Colonic mucosa (tissue), 4 donors: ENCODE measurements at regions not wholly inside any gene's neighbourhood (a gene's known extent, or its start where the extent isn't known, plus 50 kb on each side); places are given as distances from the start of the nearest gene placed in this dataset.

Source experiments
- DNase-seq: peaks from one replicate; pipeline ENCODE4 v3.0.0-alpha.2; 2020
- H3K27ac ChIP-seq: fragments of 200-600 bp; one replicate; pipeline ENCODE4 v1.8.0; 2021
- H3K27me3 ChIP-seq: fragments of 200-600 bp; one replicate; pipeline ENCODE4 v1.8.0; 2021
- H3K36me3 ChIP-seq: fragments of 200-600 bp; one replicate; pipeline ENCODE4 v1.8.0; 2021
- H3K4me1 ChIP-seq: fragments of 200-600 bp; one replicate; pipeline ENCODE4 v1.8.0; 2021; ENCODE audit warnings: mild to moderate bottlenecking
- H3K4me3 ChIP-seq: fragments of 200-600 bp; one replicate; pipeline ENCODE4 v1.8.0; 2021
- H3K9ac ChIP-seq, 2 donors: one replicate each; pipeline ENCODE4 v1.7.0; 2013; ENCODE audit warnings: control low read depth in 2 of 2, low read depth in 2 of 2, low read length in 2 of 2
- H3K9me3 ChIP-seq: fragments of 200-600 bp; one replicate; pipeline ENCODE4 v1.8.0; 2021
- intact Hi-C: fragments of 100-400 bp; cut with DNase I; formaldehyde crosslinking; loops from one replicate; pipeline ENCODE4 v1.14.1; 2022
- TF ChIP-seq, protein P1 (sequence below): fragments of 200-600 bp; IDR thresholded peaks from one replicate; pipeline ENCODE4 v1.8.0; 2022; ENCODE audit warnings: antibody characterized with exemption, mild to moderate bottlenecking
- donor health status: healthy.
- donor health status: DM: no; HTN: no; CAD: no.
- donor health status: DM: no; HTN: no; CAD: no.

DNA sequence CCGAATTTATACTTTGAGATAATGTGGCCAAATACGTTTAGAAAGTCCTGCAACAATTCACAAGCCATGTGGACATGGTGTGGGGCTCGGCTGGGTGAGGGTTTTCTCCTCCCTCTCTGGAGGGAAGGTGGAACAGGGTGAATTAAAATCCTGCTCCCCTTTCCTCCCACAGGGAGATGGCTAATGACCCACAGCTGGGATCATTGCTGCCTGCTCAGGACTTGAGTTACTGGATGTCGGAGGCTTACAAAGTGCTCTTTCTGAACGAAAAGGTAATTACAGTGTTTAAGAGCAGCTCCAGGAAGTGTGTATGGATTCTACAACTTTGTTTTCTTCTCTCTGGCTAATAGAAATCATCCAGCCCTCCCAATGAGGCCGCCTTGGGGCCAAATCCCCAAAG lies 97.9 kb upstream of the ALKAL2 start:
- TF ChIP-seq, protein P1, sequence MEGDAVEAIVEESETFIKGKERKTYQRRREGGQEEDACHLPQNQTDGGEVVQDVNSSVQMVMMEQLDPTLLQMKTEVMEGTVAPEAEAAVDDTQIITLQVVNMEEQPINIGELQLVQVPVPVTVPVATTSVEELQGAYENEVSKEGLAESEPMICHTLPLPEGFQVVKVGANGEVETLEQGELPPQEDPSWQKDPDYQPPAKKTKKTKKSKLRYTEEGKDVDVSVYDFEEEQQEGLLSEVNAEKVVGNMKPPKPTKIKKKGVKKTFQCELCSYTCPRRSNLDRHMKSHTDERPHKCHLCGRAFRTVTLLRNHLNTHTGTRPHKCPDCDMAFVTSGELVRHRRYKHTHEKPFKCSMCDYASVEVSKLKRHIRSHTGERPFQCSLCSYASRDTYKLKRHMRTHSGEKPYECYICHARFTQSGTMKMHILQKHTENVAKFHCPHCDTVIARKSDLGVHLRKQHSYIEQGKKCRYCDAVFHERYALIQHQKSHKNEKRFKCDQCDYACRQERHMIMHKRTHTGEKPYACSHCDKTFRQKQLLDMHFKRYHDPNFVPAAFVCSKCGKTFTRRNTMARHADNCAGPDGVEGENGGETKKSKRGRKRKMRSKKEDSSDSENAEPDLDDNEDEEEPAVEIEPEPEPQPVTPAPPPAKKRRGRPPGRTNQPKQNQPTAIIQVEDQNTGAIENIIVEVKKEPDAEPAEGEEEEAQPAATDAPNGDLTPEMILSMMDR, result no peak
- Histone ChIP-seq H3K4me3 (no peak overlapping the region), H3K4me1 (no peaks in the 10 kb centered on the region), H3K9ac (no peak overlapping the region), H3K27ac (no peak overlapping the region), H3K36me3 (no peaks in the 10 kb centered on the region), H3K27me3 (no peaks in the 10 kb centered on the region), H3K9me3 (no peaks in the 10 kb centered on the region)
- intact Hi-C loops, result no loop called here
- no peak for DNase-seq

DNA sequence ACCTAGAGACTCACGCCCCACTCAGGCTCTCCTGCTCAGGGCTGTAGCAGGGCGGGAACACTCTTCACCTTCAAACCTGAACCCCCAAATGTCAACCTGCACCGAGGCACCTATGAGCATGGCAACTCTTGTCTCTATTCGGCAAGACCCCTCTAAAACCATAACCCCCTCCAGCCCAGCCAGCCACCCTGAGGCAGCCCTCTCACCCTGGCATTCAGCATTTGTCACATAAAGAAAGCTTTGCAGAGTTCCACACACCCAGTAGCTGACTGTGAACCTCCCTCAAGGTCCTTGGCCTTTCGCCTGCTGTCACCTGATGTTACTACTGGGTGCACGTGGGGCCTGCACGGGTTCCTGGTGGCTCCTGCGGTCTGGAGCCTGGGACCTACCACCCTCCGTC lies 97.2 kb upstream of the ALKAL2 start:
- TF ChIP-seq, protein P1, result no peak
- no peaks in the 10 kb centered on the region for H3K9me3 ChIP-seq
- H3K36me3 ChIP-seq, result no peaks in the 10 kb centered on the region
- intact Hi-C loops, result no loop called here
- no peak overlapping the region for H3K27ac ChIP-seq
- H3K9ac ChIP-seq, result no peak overlapping the region
- H3K4me3 ChIP-seq, result no peak overlapping the region
- H3K27me3 ChIP-seq, result no peaks in the 10 kb centered on the region
- no peaks in the 10 kb centered on the region for H3K4me1 ChIP-seq
- DNase-seq, result no peak

DNA sequence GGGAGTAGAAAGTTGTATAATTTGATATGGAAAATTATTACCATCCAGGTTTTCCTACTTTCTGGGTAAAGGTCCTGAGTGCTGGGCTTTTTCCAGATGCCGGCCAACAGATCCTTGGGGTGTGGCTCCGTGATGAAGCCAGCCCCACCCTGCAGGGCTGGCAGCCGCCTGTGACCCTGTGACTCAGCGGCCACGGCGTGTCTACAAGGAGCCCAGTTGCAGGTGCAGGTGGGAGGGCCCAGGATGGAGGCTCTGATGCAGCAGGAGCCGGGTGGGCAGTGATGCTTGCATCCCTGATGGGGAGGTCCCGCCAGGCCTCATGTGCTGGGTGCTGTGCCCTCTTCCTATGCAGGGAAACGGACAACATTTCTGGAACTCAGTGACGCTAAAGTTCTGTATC lies 96.0 kb upstream of the ALKAL2 start:
- intact Hi-C loops, result no loop called here
- Histone ChIP-seq H3K27ac (no peak overlapping the region), H3K27me3 (no peaks in the 10 kb centered on the region)

DNA sequence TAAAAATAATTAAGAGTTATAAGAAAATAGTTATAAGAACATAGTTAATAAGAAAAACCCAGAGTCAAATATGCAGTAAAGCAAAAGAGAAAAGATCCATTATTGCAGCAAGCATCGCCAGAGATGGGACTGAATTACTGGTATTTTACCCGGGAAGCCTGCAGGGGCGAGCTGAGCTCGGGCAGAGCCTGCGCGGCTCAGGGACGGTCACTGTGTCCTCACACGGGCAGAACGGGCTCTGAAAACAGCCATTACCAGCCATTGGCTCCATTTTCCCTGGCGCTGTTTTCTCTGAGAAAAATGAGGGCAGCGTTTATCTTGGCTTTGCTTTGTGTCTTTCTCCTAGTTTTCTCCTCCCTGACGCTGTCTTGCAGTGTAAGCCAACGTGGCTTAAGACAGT lies 95.3 kb upstream of the ALKAL2 start:
- Histone ChIP-seq H3K4me3 (no peak overlapping the region), H3K9me3 (no peaks in the 10 kb centered on the region), H3K36me3 (no peaks in the 10 kb centered on the region), H3K27ac (no peak overlapping the region), H3K9ac (no peak overlapping the region), H3K27me3 (no peaks in the 10 kb centered on the region), H3K4me1 (no peaks in the 10 kb centered on the region)
- intact Hi-C loops, result no loop called here
- no peak for DNase-seq
- TF ChIP-seq, protein P1, result no peak

More for the DNA sequence above, 96.0 kb upstream of the ALKAL2 start:
- Histone ChIP-seq H3K9me3 (no peaks in the 10 kb centered on the region), H3K9ac (no peak overlapping the region), H3K4me3 (no peak overlapping the region), H3K4me1 (no peaks in the 10 kb centered on the region), H3K36me3 (no peaks in the 10 kb centered on the region)
- DNase-seq, result peak; percentile 58
- TF ChIP-seq, protein P1, result no peak

DNA sequence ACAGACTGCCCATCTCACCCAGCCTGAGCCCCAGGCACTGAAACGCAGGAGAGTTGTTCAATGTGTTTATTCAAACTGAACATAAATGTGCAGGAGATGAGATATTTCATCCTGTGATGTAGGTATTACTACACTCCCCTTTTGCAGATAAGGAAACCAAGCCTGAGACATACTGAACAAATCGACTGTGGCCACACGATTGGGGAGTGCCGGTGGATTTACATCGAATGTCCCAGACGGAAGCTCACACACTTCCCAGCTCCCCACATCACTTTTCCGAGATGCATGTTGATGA lies 94.8 kb upstream of the ALKAL2 start:
- TF ChIP-seq, protein P1, result no peak
- Histone ChIP-seq H3K4me3 (no peak overlapping the region), H3K9me3 (no peaks in the 10 kb centered on the region), H3K27me3 (no peaks in the 10 kb centered on the region), H3K27ac (no peak overlapping the region), H3K36me3 (no peaks in the 10 kb centered on the region), H3K9ac (no peak overlapping the region), H3K4me1 (no peaks in the 10 kb centered on the region)
- no peak for DNase-seq
- intact Hi-C loops, result no loop called here
